Keratinocyte (primary cell): ENCODE measurements at regions not wholly inside any gene's neighbourhood (a gene's known extent, or its start where the extent isn't known, plus 50 kb on each side); places are given as distances from the start of the nearest gene placed in this dataset.

ENCODE experiments used
- DNase-seq: peaks from one replicate; pipeline ENCODE4 v3.0.0-alpha.2; 2011; ENCODE audit warnings: low read depth, missing footprints, low spot score
- FAIRE-seq: peaks from 2 replicates; lab custom pipeline; 2011; peaks lifted over from hg19 to GRCh38; lab: Jason Lieb, UNC
- H2AFZ ChIP-seq: 2 replicates; pipeline ENCODE4 v1.6.0; 2012; ENCODE audit warnings: low read length, control low read depth, inconsistent platforms; ENCODE audit not compliant: control insufficient read depth
- H3K27ac ChIP-seq: 2 replicates; pipeline ENCODE4 v1.5.1; 2011; ENCODE audit warnings: low read length; ENCODE audit not compliant: control insufficient read depth, insufficient read depth
- H3K27me3 ChIP-seq: 3 replicates; pipeline ENCODE4 v1.6.0; 2011; ENCODE audit warnings: low read length; ENCODE audit not compliant: control insufficient read depth, insufficient read depth; ENCODE audit errors: extremely low read depth
- H3K36me3 ChIP-seq, 2 experiments: 2 replicates in 1 of 2; 3 replicates in 1 of 2; pipeline ENCODE4 v1.5.1; 2011; ENCODE audit warnings: low read length in 2 of 2, mild to moderate bottlenecking in 1 of 2; ENCODE audit not compliant: control insufficient read depth in 2 of 2, insufficient read depth in 2 of 2; ENCODE audit errors: extremely low read depth in 1 of 2
- H3K4me1 ChIP-seq: 3 replicates; pipeline ENCODE4 v1.5.1; 2011; ENCODE audit warnings: low read length; ENCODE audit not compliant: control insufficient read depth, insufficient read depth; ENCODE audit errors: extremely low read depth
- H3K4me2 ChIP-seq: 3 replicates; pipeline ENCODE4 v1.6.0; 2011; ENCODE audit warnings: low read depth, low read length; ENCODE audit not compliant: control insufficient read depth, insufficient read depth; ENCODE audit errors: extremely low read depth
- H3K4me3 ChIP-seq, 3 experiments: fragments of 200-600 bp in 1 of 3; sonication (generic) in 1 of 3; 2 replicates in 2 of 3; 3 replicates in 1 of 3; pipeline ENCODE4 v1.5.1; 2011 to 2016; ENCODE audit warnings: low read length in 3 of 3, mild to moderate bottlenecking in 3 of 3, control low read depth in 2 of 3, inconsistent platforms in 1 of 3, low read depth in 1 of 3, mixed read lengths in 1 of 3, mixed run types in 1 of 3, moderate library complexity in 1 of 3; ENCODE audit not compliant: control insufficient read depth in 2 of 3, insufficient read depth in 2 of 3; ENCODE audit errors: extremely low read depth in 1 of 3
- H3K79me2 ChIP-seq: 2 replicates; pipeline ENCODE4 v1.6.0; 2012; ENCODE audit warnings: low read length; ENCODE audit not compliant: control insufficient read depth, insufficient read depth
- H3K9ac ChIP-seq: 3 replicates; pipeline ENCODE4 v1.6.0; 2011; ENCODE audit warnings: low read length; ENCODE audit not compliant: control insufficient read depth, insufficient read depth; ENCODE audit errors: extremely low read depth
- H3K9me1 ChIP-seq: 3 replicates; pipeline ENCODE4 v1.6.0; 2011; ENCODE audit warnings: low read length; ENCODE audit not compliant: control insufficient read depth, insufficient read depth; ENCODE audit errors: extremely low read depth
- H3K9me3 ChIP-seq: 2 replicates; pipeline ENCODE4 v1.5.1; 2012; ENCODE audit warnings: low read depth, low read length; ENCODE audit not compliant: control insufficient read depth
- H4K20me1 ChIP-seq: 3 replicates; pipeline ENCODE4 v1.6.0; 2011; ENCODE audit warnings: low read length; ENCODE audit not compliant: control insufficient read depth, insufficient read depth; ENCODE audit errors: extremely low read depth
- EZH2 ChIP-seq: IDR thresholded peaks from one replicate; pipeline ENCODE4 v1.6.1; 2012; ENCODE audit warnings: inconsistent platforms, mild to moderate bottlenecking, low read length, moderate library complexity
- dilution Hi-C: fragments of 300-500 bp; cut with MboI; formaldehyde crosslinking; loops from one replicate; pipeline ENCODE4 v1.7.0; 2020; ENCODE audit warnings: low sequenced_read_pairs; ENCODE audit not compliant: extremely low pct_ligation_motif_present
- TF ChIP-seq, protein P1 (sequence below), 3 experiments: IDR thresholded peaks in 1 of 3; conservative IDR thresholded peaks in 1 of 3; optimal IDR thresholded peaks in 1 of 3; 2 replicates in 2 of 3; 3 replicates in 1 of 3; pipeline versions ENCODE3 to v1.5.1; 2011; ENCODE audit warnings: low read length in 3 of 3, mild to moderate bottlenecking in 3 of 3, moderate library complexity in 2 of 3, control low read depth in 1 of 3, inconsistent platforms in 1 of 3; ENCODE audit not compliant: insufficient read depth in 2 of 3; ENCODE audit errors: extremely low read depth in 1 of 3

DNA sequence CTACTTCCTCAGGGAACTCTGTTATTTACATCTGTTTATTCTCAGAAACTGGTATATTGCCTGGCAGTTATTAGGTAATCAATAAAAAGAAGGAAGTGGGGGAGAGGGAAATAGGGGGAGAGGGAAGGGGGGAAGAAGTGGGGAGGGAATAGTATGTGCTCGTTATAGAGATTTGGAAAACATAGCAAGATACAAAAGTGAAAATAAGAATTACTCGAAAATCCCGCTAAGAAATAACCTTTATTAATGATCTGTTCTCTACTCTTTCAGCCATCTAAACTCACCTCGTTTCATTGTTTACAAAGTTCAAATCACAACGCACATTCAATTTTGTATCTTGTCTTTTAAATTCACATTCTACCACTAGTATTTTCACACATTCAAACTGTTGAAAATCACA, 63.0 kb upstream of the CDCA7L start:
- H3K27me3 ChIP-seq: no peaks in the 10 kb centered on the region
- no peak overlapping the region for H3K9ac ChIP-seq

DNA sequence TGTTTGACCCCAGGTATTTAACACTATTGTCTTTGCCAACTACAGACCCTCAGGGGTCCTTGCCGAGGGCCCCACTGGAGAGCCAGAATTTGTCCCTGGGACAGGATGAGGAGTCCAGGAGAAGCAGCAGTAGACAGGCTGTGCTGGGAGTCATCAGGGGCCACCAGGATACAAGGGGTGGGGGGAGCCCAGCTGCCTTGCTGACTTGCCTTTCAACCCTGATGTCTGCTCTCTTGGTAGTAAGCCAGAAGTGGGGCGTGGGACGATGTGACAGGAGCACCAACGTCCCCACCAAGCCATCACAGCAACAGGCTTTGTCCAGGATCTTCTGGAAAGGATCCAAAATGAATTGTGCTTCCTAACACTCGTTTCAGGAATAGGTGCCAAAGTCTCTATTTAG, 62.4 kb upstream of the CDCA7L start:
- Histone ChIP-seq H3K27me3 (no peaks in the 10 kb centered on the region), H3K9ac (no peak overlapping the region), H3K36me3 (no peaks in the 10 kb centered on the region), H3K4me3 (no peak overlapping the region), H3K79me2 (no peaks in the 10 kb centered on the region), H4K20me1 (no peaks in the 10 kb centered on the region), H3K4me1 (no peaks in the 10 kb centered on the region), H3K9me1 (no peaks in the 10 kb centered on the region), H3K4me2 (no peak overlapping the region), H2AFZ (no peak overlapping the region), H3K27ac (no peak overlapping the region), H3K9me3 (no peaks in the 10 kb centered on the region)
- DNase-seq (no peak), FAIRE-seq (no peak)
- dilution Hi-C loops: no loop called here
- TF ChIP-seq, protein P1, sequence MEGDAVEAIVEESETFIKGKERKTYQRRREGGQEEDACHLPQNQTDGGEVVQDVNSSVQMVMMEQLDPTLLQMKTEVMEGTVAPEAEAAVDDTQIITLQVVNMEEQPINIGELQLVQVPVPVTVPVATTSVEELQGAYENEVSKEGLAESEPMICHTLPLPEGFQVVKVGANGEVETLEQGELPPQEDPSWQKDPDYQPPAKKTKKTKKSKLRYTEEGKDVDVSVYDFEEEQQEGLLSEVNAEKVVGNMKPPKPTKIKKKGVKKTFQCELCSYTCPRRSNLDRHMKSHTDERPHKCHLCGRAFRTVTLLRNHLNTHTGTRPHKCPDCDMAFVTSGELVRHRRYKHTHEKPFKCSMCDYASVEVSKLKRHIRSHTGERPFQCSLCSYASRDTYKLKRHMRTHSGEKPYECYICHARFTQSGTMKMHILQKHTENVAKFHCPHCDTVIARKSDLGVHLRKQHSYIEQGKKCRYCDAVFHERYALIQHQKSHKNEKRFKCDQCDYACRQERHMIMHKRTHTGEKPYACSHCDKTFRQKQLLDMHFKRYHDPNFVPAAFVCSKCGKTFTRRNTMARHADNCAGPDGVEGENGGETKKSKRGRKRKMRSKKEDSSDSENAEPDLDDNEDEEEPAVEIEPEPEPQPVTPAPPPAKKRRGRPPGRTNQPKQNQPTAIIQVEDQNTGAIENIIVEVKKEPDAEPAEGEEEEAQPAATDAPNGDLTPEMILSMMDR (optimal IDR thresholded peaks at IDR 0.05 in 1 of 3, IDR thresholded peaks at IDR 0.05 in 1 of 3, conservative IDR thresholded peaks at IDR 0.05 in 1 of 3; ENCODE audit: extremely low read depth in 1 of 3, insufficient read depth in 2 of 3, low read length in 3 of 3): no peak
- no peak for TF ChIP-seq EZH2

More for the DNA sequence above, 63.0 kb upstream of the CDCA7L start:
- H3K9me3 ChIP-seq: no peaks in the 10 kb centered on the region
- no peaks in the 10 kb centered on the region for H4K20me1 ChIP-seq
- no peaks in the 10 kb centered on the region for H3K36me3 ChIP-seq
- dilution Hi-C loops: no loop called here
- no peaks in the 10 kb centered on the region for H3K4me1 ChIP-seq
- H3K27ac ChIP-seq: no peak overlapping the region
- FAIRE-seq (no peak), DNase-seq (no peak)
- no peaks in the 10 kb centered on the region for H3K9me1 ChIP-seq
- no peaks in the 10 kb centered on the region for H3K79me2 ChIP-seq
- no peak overlapping the region for H2AFZ ChIP-seq
- TF ChIP-seq EZH2: no peak
- TF ChIP-seq, protein P1 (optimal IDR thresholded peaks at IDR 0.05 in 1 of 3, IDR thresholded peaks at IDR 0.05 in 1 of 3, conservative IDR thresholded peaks at IDR 0.05 in 1 of 3; ENCODE audit: extremely low read depth in 1 of 3, insufficient read depth in 2 of 3, low read length in 3 of 3): no peak
- H3K4me3 ChIP-seq: no peak overlapping the region
- no peak overlapping the region for H3K4me2 ChIP-seq
